WTC11 (cell line): ENCODE measurements at regions not wholly inside any gene's neighbourhood (a gene's known extent, or its start where the extent isn't known, plus 50 kb on each side); places are given as distances from the start of the nearest gene placed in this dataset.

ENCODE experiments used
- ESRRA ChIP-seq: sonication (generic); formaldehyde crosslinking; IDR thresholded peaks from 2 replicates; pipeline ENCODE4 v1.8.1; 2022; ENCODE audit warnings: mild to moderate bottlenecking, missing genetic modification reagents, borderline replicate concordance
- SMAD4 ChIP-seq: sonication (generic); formaldehyde crosslinking; IDR thresholded peaks from 2 replicates; pipeline ENCODE4 v1.8.0; 2022; ENCODE audit warnings: mild to moderate bottlenecking, missing genetic modification reagents
- TF ChIP-seq, protein P1 (sequence below): sonication (generic); formaldehyde crosslinking; IDR thresholded peaks from 2 replicates; pipeline ENCODE4 v1.8.1; 2022; ENCODE audit warnings: low read depth, mild to moderate bottlenecking, moderate library complexity, missing genetic modification reagents, borderline replicate concordance
- TF ChIP-seq, protein P2 (sequence below): fragments of 200-600 bp; IDR thresholded peaks from 2 replicates; pipeline ENCODE4 v1.8.0; 2022; ENCODE audit warnings: antibody characterized with exemption
- TF ChIP-seq, protein P3 (sequence below): sonication (generic); formaldehyde crosslinking; IDR thresholded peaks from 2 replicates; pipeline ENCODE4 v1.8.0; 2022; ENCODE audit warnings: mild to moderate bottlenecking, missing genetic modification reagents

DNA sequence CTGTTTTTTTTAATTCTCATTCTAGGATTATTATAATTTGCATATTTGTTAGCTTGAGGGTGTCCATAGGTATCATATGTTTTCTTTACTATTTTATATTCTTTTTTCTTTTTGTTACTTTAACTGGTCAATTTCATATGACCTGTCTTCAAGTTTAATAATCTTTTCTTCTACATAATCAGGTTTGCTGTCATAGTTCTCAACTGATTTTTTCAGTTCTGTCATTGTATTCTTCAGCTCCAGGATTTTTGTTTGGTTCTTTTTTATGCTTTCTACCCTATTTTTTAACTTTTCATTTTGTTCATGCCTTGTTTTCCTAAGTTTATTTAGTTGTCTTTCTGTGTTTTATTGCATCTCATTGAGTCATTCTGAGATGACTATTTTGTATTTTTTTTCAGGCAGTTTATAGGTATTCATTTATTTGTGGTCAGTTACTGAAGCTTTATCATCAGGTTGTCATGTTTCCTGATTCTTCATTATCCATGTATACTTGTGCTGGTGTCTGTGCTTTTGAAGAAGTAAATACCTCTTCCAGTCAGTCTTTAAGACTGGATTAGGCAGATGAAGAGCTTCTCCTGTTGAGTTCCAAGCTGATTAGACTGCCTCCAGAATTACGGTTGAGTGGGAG, 220.3 kb upstream of the VEGFC start:
- TF ChIP-seq, protein P1, sequence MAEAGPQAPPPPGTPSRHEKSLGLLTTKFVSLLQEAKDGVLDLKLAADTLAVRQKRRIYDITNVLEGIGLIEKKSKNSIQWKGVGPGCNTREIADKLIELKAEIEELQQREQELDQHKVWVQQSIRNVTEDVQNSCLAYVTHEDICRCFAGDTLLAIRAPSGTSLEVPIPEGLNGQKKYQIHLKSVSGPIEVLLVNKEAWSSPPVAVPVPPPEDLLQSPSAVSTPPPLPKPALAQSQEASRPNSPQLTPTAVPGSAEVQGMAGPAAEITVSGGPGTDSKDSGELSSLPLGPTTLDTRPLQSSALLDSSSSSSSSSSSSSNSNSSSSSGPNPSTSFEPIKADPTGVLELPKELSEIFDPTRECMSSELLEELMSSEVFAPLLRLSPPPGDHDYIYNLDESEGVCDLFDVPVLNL (CRISPR knock-in tag), result no peak
- TF ChIP-seq, protein P2, sequence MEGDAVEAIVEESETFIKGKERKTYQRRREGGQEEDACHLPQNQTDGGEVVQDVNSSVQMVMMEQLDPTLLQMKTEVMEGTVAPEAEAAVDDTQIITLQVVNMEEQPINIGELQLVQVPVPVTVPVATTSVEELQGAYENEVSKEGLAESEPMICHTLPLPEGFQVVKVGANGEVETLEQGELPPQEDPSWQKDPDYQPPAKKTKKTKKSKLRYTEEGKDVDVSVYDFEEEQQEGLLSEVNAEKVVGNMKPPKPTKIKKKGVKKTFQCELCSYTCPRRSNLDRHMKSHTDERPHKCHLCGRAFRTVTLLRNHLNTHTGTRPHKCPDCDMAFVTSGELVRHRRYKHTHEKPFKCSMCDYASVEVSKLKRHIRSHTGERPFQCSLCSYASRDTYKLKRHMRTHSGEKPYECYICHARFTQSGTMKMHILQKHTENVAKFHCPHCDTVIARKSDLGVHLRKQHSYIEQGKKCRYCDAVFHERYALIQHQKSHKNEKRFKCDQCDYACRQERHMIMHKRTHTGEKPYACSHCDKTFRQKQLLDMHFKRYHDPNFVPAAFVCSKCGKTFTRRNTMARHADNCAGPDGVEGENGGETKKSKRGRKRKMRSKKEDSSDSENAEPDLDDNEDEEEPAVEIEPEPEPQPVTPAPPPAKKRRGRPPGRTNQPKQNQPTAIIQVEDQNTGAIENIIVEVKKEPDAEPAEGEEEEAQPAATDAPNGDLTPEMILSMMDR, result no peak
- TF ChIP-seq, protein P3, sequence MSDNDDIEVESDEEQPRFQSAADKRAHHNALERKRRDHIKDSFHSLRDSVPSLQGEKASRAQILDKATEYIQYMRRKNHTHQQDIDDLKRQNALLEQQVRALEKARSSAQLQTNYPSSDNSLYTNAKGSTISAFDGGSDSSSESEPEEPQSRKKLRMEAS (CRISPR knock-in tag), result no peak
- no peak for TF ChIP-seq SMAD4 (CRISPR knock-in tag)
- no peak for TF ChIP-seq ESRRA
